ENCODE measurements at regions not wholly inside any gene's neighbourhood (a gene's known extent, or its start where the extent isn't known, plus 50 kb on each side); places are given as distances from the start of the nearest gene placed in this dataset.

- WGBS (ENCODE audit: low lambda C conversion rate): 71% methylated on average over 1 of the region's 1 CpG
- H3K27me3 ChIP-seq (ENCODE audit: insufficient read depth): no peaks in the 10 kb centered on the region
- H3F3A ChIP-seq (replicated peaks; ENCODE audit: insufficient read depth): peaks cover 13% of the 10 kb centered on the region
- H4K20me1 ChIP-seq (ENCODE audit: insufficient read depth): no peaks in the 10 kb centered on the region
- no peak overlapping the region for H3K27ac ChIP-seq (ENCODE audit: low read depth in 2 of 2, low read length in 1 of 2)
- CTCF ChIA-PET: interaction anchor here (0.6 to 0.8 kb wide), 2 partner anchors 45 to 362 kb away, joined by 3 read pairs; no protein-coding TSS in a partner anchor
- no peak overlapping the region for H3K9ac ChIP-seq
- no peak overlapping the region for H2AFZ ChIP-seq (ENCODE audit: low read depth)
- no peaks in the 10 kb centered on the region for H3K36me3 ChIP-seq (replicated peaks in 1 of 2; ENCODE audit: control insufficient read depth in 1 of 2, insufficient read depth in 2 of 2, low read length in 1 of 2)
- H3K9me3 ChIP-seq: no peaks in the 10 kb centered on the region
- no peaks in the 10 kb centered on the region for H3K79me2 ChIP-seq (ENCODE audit: insufficient read depth)
- H3K9me2 ChIP-seq: no peaks in the 10 kb centered on the region
- POLR2A ChIA-PET: no interaction called here
- no peak for TF ChIP-seq EP300 (IDR thresholded peaks at IDR 0.05; ENCODE audit: borderline replicate concordance in 1 of 2, low read depth in 1 of 2, low read length in 1 of 2)
- TF ChIP-seq EZH2phosphoT487 (IDR thresholded peaks at IDR 0.05; ENCODE audit: borderline replicate concordance, low read depth): no peak
- TF ChIP-seq CTCF (IDR thresholded peaks at IDR 0.05): no peak
- no peak for TF ChIP-seq IRF3 (IDR thresholded peaks at IDR 0.05; ENCODE audit: low read depth, low read length)
- TF ChIP-seq ELF1 (IDR thresholded peaks at IDR 0.05): no peak
- no peak for TF ChIP-seq RAD21 (IDR thresholded peaks at IDR 0.05; ENCODE audit: low read length)
- no peak for TF ChIP-seq PBX3 (IDR thresholded peaks at IDR 0.05)
- TF ChIP-seq USF1 (IDR thresholded peaks at IDR 0.05; ENCODE audit: borderline replicate concordance, low read depth): no peak
- TF ChIP-seq TEAD4 (IDR thresholded peaks at IDR 0.05; ENCODE audit: borderline replicate concordance, insufficient read depth): no peak
- no peak overlapping the region for H3K4me2 ChIP-seq
- no peak for DNase-seq
- no peak overlapping the region for H3K4me3 ChIP-seq (ENCODE audit: low read depth in 2 of 2, low read length in 1 of 2)
- peaks cover 0 to 16% of the 10 kb centered on the region in 2 experiments; a peak in 2 of 4 replicates for H3K4me1 ChIP-seq (ENCODE audit: control insufficient read depth in 1 of 2, insufficient read depth in 2 of 2, low read depth in 1 of 2, low read length in 1 of 2)
These were observed 185.7 kb upstream of the MARCKS start for GRCh38 chr6:113671421-113671820.

DNA sequence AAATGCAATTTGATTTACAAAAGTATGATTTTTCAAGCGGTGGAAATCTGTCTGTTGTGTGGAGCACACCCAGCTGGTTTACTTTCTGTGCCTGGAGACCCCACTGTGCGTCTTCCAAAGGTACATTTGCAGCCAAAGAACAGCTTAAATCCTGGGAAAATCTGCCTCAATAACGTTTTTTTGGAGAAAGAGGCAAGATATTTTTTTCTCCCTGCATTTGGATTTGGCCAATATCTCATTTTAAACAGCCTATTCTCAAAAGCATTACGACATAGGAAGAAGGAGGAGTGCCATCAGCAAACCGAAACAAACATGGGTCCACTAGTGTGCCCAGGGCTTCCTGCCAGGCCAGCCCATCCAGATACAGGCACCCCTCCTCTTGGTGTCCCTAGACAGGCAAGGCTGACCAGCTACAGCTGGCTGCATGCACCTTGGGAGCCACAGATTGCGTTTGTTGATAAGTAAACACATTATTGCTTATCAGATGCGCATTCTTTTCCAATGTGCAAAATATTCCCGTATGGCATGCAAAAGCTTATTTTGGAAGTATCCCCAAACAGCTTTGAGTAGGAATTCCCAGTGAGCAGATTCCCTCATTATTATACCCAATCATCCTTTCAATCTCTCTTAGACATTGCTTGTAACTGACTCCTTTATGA, 184.5 kb upstream of the MARCKS start:
- CTCF ChIA-PET: interaction anchor here (1.0 to 1.5 kb wide), 5 partner anchors 12 to 186 kb away, joined by 3 to 6 read pairs (median 3); no protein-coding TSS in a partner anchor
- TF ChIP-seq IRF3 (IDR thresholded peaks at IDR 0.05; ENCODE audit: low read depth, low read length): no peak
- TF ChIP-seq MXI1 (IDR thresholded peaks at IDR 0.05; ENCODE audit: low read depth, low read length): 0 out of 2 replicates have a peak, but pooled peaks have one; percentile 38
- TF ChIP-seq TEAD4 (IDR thresholded peaks at IDR 0.05; ENCODE audit: borderline replicate concordance, insufficient read depth): no peak
- TF ChIP-seq, protein P1, sequence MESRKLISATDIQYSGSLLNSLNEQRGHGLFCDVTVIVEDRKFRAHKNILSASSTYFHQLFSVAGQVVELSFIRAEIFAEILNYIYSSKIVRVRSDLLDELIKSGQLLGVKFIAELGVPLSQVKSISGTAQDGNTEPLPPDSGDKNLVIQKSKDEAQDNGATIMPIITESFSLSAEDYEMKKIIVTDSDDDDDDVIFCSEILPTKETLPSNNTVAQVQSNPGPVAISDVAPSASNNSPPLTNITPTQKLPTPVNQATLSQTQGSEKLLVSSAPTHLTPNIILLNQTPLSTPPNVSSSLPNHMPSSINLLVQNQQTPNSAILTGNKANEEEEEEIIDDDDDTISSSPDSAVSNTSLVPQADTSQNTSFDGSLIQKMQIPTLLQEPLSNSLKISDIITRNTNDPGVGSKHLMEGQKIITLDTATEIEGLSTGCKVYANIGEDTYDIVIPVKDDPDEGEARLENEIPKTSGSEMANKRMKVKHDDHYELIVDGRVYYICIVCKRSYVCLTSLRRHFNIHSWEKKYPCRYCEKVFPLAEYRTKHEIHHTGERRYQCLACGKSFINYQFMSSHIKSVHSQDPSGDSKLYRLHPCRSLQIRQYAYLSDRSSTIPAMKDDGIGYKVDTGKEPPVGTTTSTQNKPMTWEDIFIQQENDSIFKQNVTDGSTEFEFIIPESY (IDR thresholded peaks at IDR 0.05; ENCODE audit: borderline replicate concordance, low read depth): no peak
- no peak for TF ChIP-seq SIN3A (IDR thresholded peaks at IDR 0.05; ENCODE audit: borderline replicate concordance, low read depth, low read length)
- peak; percentile 95 for TF ChIP-seq GATA2 (CRISPR knock-in tag; IDR thresholded peaks at IDR 0.05)
- peak; percentile 36 for TF ChIP-seq CHD2 (IDR thresholded peaks at IDR 0.05; ENCODE audit: low read length, partially characterized antibody)
- no peak for TF ChIP-seq GABPA (IDR thresholded peaks at IDR 0.05; ENCODE audit: low read depth)
- no peak for TF ChIP-seq RAD21 (IDR thresholded peaks at IDR 0.05; ENCODE audit: low read length)
- TF ChIP-seq USF1 (IDR thresholded peaks at IDR 0.05; ENCODE audit: borderline replicate concordance, low read depth): no peak

More for the DNA sequence above, 184.5 kb upstream of the MARCKS start:
- Histone ChIP-seq H3K27ac (ENCODE audit: low read depth in 2 of 2, low read length in 1 of 2) (peak overlapping the region; percentile 58 to 68; a peak in 3 of 4 replicates), H3K79me2 (ENCODE audit: insufficient read depth) (no peaks in the 10 kb centered on the region), H3K4me1 (ENCODE audit: control insufficient read depth in 1 of 2, insufficient read depth in 2 of 2, low read depth in 1 of 2, low read length in 1 of 2) (peaks cover 0 to 16% of the 10 kb centered on the region in 2 experiments; a peak in 2 of 4 replicates), H3K9me2 (no peaks in the 10 kb centered on the region), H3K4me2 (peak overlapping the region; percentile 82), H3K4me3 (ENCODE audit: low read depth in 2 of 2, low read length in 1 of 2) (peak overlapping the region; percentile 30 to 58), H3K9me3 (no peaks in the 10 kb centered on the region), H3K27me3 (ENCODE audit: insufficient read depth) (no peaks in the 10 kb centered on the region), H2AFZ (ENCODE audit: low read depth) (peak overlapping the region; percentile 97), H3F3A (replicated peaks; ENCODE audit: insufficient read depth) (peaks cover 8% of the 10 kb centered on the region), H3K9ac (peak overlapping the region; percentile 33; the same call in 1 of the 2 replicates), H3K36me3 (replicated peaks in 1 of 2; ENCODE audit: control insufficient read depth in 1 of 2, insufficient read depth in 2 of 2, low read length in 1 of 2) (no peaks in the 10 kb centered on the region), H4K20me1 (ENCODE audit: insufficient read depth) (no peaks in the 10 kb centered on the region)
- 33% methylated on average over 8 of the region's 8 CpGs for WGBS (ENCODE audit: low lambda C conversion rate)
- DNase-seq: peak; percentile 69
- POLR2A ChIA-PET: interaction anchor here (0.6 kb wide), 1 partner anchor 86 kb away, joined by 3 read pairs; no protein-coding TSS in a partner anchor

Data from SK-N-SH (cell line).